GM12801 (cell line): ENCODE measurements at regions not wholly inside any gene's neighbourhood (a gene's known extent, or its start where the extent isn't known, plus 50 kb on each side); places are given as distances from the start of the nearest gene placed in this dataset.

Experiments
- TF ChIP-seq, protein P1 (sequence below): IDR thresholded peaks from one replicate; pipeline ENCODE4 v1.5.1; 2011; ENCODE audit warnings: control low read depth; ENCODE audit not compliant: insufficient read length; ENCODE audit errors: extremely low read depth

DNA sequence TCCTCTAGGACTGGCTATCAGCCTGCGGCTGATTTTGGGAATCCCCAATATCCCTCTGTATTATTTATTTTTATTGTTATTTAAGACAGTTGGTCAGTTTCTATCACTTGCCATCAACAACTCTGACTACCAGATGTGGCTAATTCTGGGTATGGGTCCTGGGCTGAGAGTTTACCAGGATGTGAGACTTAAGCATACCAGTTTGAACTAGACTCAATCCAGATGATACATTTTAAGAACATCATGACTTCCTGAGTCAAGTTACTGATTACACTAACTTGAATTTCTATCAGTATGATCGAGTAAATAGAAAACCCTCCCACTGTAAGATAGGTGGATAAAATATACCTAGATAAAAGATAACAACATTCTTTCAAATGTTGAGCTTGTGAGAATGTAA lies 634.0 kb downstream of the MAT2B start:
- TF ChIP-seq, protein P1, sequence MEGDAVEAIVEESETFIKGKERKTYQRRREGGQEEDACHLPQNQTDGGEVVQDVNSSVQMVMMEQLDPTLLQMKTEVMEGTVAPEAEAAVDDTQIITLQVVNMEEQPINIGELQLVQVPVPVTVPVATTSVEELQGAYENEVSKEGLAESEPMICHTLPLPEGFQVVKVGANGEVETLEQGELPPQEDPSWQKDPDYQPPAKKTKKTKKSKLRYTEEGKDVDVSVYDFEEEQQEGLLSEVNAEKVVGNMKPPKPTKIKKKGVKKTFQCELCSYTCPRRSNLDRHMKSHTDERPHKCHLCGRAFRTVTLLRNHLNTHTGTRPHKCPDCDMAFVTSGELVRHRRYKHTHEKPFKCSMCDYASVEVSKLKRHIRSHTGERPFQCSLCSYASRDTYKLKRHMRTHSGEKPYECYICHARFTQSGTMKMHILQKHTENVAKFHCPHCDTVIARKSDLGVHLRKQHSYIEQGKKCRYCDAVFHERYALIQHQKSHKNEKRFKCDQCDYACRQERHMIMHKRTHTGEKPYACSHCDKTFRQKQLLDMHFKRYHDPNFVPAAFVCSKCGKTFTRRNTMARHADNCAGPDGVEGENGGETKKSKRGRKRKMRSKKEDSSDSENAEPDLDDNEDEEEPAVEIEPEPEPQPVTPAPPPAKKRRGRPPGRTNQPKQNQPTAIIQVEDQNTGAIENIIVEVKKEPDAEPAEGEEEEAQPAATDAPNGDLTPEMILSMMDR: no peak

DNA sequence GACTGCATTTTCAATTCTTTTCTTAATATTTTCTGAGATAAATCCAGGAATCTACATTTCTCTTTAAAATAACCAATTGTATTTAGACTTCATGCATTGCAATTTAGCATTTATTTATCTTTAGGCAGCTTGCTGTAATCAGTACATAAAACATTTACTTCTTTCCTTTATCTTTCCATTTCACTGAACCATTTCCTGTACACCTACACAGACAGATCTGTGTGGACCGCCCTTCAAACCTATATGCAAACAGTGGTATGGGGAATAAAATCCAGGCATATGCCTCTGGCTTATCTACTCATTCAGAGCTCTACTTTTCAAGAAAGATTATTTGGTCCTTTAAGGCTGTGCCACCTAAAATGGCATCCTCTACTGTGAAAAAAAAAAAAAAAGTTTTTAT lies 640.0 kb downstream of the MAT2B start:
- TF ChIP-seq, protein P1: no peak

DNA sequence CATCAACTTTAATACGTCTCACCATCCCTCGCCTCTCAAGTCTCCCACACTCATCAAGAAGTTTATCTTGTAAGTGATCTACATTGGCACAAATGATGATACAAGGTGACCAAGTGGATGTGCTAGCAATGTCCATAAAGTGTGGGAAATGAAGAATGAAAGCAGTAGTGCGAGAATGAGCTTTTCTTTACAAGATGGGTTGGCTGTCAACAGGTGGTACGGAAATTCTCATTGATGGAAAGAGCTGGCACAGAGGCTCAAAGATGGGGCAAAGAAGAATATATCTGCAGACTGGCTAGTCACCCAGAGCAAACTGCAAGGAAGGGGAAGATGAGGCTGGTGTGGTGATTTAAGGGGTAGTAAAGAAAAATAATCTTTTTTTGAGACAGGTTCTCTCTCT lies 640.8 kb downstream of the MAT2B start:
- TF ChIP-seq, protein P1: no peak

DNA sequence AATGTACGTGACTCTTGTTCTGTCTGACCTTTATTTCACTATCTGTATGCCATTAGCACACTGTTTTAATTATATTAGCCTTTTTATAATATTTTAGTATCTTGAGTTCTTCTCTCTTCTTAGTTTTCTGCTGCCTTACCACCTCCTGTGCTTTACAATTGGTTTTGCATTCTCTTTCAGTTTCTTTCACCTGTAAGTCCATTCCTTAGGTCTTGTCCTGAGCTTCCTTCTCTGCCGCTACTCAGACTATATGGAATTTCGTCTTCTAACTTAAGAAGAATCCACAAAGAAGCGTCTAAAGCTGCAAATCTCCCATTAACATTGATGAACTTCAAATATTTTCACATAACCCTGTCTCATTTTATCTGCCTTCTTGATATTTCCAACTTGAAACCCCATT lies 642.9 kb downstream of the MAT2B start:
- TF ChIP-seq, protein P1: no peak

DNA sequence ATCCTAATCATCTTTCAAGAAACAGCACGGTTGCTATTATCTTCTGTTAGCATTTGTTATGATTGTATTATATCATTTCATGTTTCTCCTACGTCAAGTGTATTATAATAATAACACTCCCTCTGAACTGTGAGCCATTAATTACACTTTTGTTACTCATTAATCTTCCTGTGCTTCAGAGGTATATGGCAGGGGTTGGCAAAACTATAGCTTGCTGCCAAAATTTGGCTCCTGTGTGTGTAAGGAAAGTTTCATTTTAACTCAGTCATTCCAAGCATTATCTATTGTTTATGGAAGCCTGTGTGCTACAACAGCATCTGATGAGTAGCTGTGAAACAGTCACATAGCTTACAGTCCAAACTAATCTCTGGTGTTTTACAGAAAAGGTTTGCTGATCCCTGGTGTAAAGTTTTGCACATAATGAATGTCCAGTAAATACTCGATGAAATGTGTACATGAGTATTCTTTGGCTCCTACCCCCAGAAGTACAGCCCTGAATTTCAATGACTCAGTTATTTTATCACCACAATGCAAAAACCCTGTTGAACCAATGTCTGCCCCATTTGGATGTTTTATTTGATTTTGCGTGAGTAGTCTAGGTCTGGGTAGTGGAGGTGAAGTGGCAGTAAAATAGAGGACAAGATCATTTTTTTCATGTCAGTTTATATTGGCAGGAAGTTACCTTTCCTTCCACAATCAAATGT lies 648.2 kb downstream of the MAT2B start:
- TF ChIP-seq, protein P1: no peak

DNA sequence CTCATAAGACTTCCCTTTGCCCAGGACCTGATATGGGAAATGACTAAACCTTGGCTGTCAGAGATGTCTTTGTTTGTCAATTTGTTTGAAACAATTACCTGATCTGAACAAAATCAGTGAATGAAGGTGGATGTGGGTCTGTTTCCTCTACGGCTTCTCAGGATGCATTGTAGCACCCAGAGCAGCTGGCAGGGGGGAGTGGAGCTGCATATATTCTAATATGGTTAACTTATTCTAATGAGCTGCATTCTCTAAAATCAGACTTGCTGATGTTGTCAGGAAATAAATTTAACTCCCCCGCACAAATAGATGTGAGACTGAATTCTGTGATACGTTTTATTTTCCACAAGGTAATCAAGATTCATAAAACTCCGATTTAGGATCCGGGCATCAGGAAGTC lies 665.4 kb downstream of the MAT2B start:
- TF ChIP-seq, protein P1: no peak

DNA sequence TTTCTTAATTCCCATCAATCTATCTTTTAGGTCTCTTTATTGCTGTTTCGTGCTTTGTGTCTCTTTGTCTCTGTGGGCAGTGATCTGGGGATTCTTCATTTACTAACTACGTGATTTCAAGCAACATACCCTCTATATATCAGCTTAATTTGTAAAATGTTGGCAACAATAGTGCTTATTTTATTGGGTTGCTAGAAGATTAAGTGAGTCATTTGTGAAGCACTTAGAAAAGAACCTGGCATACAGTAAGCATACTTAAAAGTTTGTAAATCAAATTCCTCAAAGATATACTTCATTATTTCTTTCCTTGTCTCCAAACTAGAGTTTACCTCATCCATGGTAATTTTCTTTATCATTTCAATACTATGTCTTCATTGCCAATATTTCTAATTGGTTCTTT lies 669.7 kb downstream of the MAT2B start:
- TF ChIP-seq, protein P1: no peak
